Suprapubic skin (tissue), 4 donors: ENCODE measurements at regions not wholly inside any gene's neighbourhood (a gene's known extent, or its start where the extent isn't known, plus 50 kb on each side); places are given as distances from the start of the nearest gene placed in this dataset.

Experiments used
- CTCF ChIP-seq, 2 donors: fragments of 200-600 bp in 1 of 2; fragments of 450-650 bp in 1 of 2; sonication (generic) in 1 of 2; IDR thresholded peaks; one replicate each; pipeline ENCODE4 v1.5.1; 2016 to 2019; ENCODE audit warnings: antibody characterized with exemption in 2 of 2, mild to moderate bottlenecking in 1 of 2, moderate library complexity in 1 of 2
- EP300 ChIP-seq: sonication (generic); formaldehyde crosslinking; IDR thresholded peaks from one replicate; pipeline ENCODE4 v1.6.1; 2017; ENCODE audit warnings: antibody characterized with exemption
- POLR2A ChIP-seq, 2 donors: fragments of 450-650 bp; IDR thresholded peaks; one replicate each; pipeline ENCODE4 v1.6.1; 2017; ENCODE audit warnings: antibody characterized with exemption in 2 of 2, mild to moderate bottlenecking in 2 of 2, moderate library complexity in 2 of 2
- POLR2AphosphoS5 ChIP-seq, 3 donors: sonication (generic); formaldehyde crosslinking; IDR thresholded peaks; one replicate each; pipeline ENCODE4 v1.6.1; 2017; ENCODE audit warnings: antibody characterized with exemption in 3 of 3

- TF ChIP-seq POLR2A (IDR thresholded peaks at IDR 0.05) (no peak), CTCF (IDR thresholded peaks at IDR 0.05) (peak in 1 of 2 donors; percentile 30), EP300 (no peak), POLR2AphosphoS5 (IDR thresholded peaks at IDR 0.05) (no peak)
Observed at GRCh38 chr14:71855399-71856036, 76.7 kb upstream of the RGS6 start.
